IMR-90 (cell line): ENCODE measurements at regions not wholly inside any gene's neighbourhood (a gene's known extent, or its start where the extent isn't known, plus 50 kb on each side); places are given as distances from the start of the nearest gene placed in this dataset.

Source experiments
- CTCF ChIP-seq: conservative IDR thresholded peaks from 2 replicates; pipeline ENCODE4 v1.5.1; 2012; ENCODE audit warnings: mild to moderate bottlenecking, low read depth, low read length, improper control_type of control experiment
- RAD21 ChIP-seq: IDR thresholded peaks from 2 replicates; pipeline ENCODE4 v1.6.1; 2012; ENCODE audit warnings: low read length, improper control_type of control experiment
- USF2 ChIP-seq: fragments of 150-350 bp; IDR thresholded peaks from 2 replicates; pipeline ENCODE4 v1.6.1; 2017; ENCODE audit warnings: mild to moderate bottlenecking, antibody characterized with exemption, low read length, low read depth

GRCh38 chr3:61340931-61341461 is 89.7 kb upstream of the FHIT start:
- TF ChIP-seq CTCF (no peak), RAD21 (no peak), USF2 (no peak)
